Activated CD4-positive, alpha-beta memory T cell treated with anti-CD3 and anti-CD28 coated beads, Interleukin-2, amount 10 ng/mL, durations not matched to agents 7 days and 5 days (primary cell): ENCODE measurements at regions not wholly inside any gene's neighbourhood (a gene's known extent, or its start where the extent isn't known, plus 50 kb on each side); places are given as distances from the start of the nearest gene placed in this dataset.
"Not testable (repeated sequence)": the region's sequence is repeated elsewhere in the genome, so short reads cannot be mapped to it uniquely, and the experiment has no call there.

Source experiments
- CTCF ChIA-PET: fragments of 350-600 bp; sonication (Branson Sonifier 250); formaldehyde crosslinking; loops from one replicate; lab custom pipeline; 2021; ENCODE audit warnings: antibody characterized with exemption, inconsistent platforms; lab: Charles Lee
- POLR2A ChIA-PET: fragments of 350-600 bp; sonication (Branson Sonifier 250); formaldehyde crosslinking; loops from one replicate; lab custom pipeline; 2021; ENCODE audit warnings: antibody characterized with exemption; lab: Charles Lee
- DNase-seq: peaks from one replicate; pipeline ENCODE4 v3.0.0-alpha.2; 2020
- H3K27ac Mint-ChIP-seq: one replicate; pipeline ENCODE4 v1.8.0; 2021; ENCODE audit warnings: mild to moderate bottlenecking, mixed read lengths
- H3K27me3 Mint-ChIP-seq: one replicate; pipeline ENCODE4 v1.8.0; 2021; ENCODE audit warnings: mixed read lengths
- H3K36me3 Mint-ChIP-seq: one replicate; pipeline ENCODE4 v1.8.0; 2021; ENCODE audit warnings: low read depth, mixed read lengths
- H3K4me1 Mint-ChIP-seq: one replicate; pipeline ENCODE4 v1.8.0; 2021; ENCODE audit warnings: mixed read lengths
- H3K4me3 Mint-ChIP-seq: one replicate; pipeline ENCODE4 v1.8.0; 2021; ENCODE audit warnings: mild to moderate bottlenecking, mixed read lengths
- H3K9me3 Mint-ChIP-seq: one replicate; pipeline ENCODE4 v1.8.0; 2021; ENCODE audit warnings: mixed read lengths

GRCh38 chr6:147678253-147678652 is 169.8 kb downstream of the SAMD5 start:
- Mint-ChIP-seq H3K9me3 (no peaks in the 10 kb centered on the region), H3K27ac (no peak overlapping the region), H3K4me1 (no peaks in the 10 kb centered on the region), H3K27me3 (no peaks in the 10 kb centered on the region), H3K4me3 (no peak overlapping the region), H3K36me3 (no peaks in the 10 kb centered on the region)
- ChIA-PET CTCF (no interaction called here), POLR2A (no interaction called here)
- DNase-seq = no peak

GRCh38 chr6:147684906-147685305 is 176.4 kb downstream of the SAMD5 start:
- ChIA-PET POLR2A (no interaction called here), CTCF (no interaction called here)
- Mint-ChIP-seq H3K9me3 (no peaks in the 10 kb centered on the region), H3K4me1 (no peaks in the 10 kb centered on the region), H3K36me3 (no peaks in the 10 kb centered on the region), H3K4me3 (no peak overlapping the region), H3K27me3 (no peaks in the 10 kb centered on the region), H3K27ac (no peak overlapping the region)
- no peak for DNase-seq

- H3K9me3 Mint-ChIP-seq = no peaks in the 10 kb centered on the region
- ChIA-PET CTCF (no interaction called here), POLR2A (no interaction called here)
- no peak for DNase-seq
- H3K36me3 Mint-ChIP-seq = no peaks in the 10 kb centered on the region
- no peak overlapping the region for H3K27ac Mint-ChIP-seq
- no peaks in the 10 kb centered on the region for H3K27me3 Mint-ChIP-seq
- no peak overlapping the region for H3K4me3 Mint-ChIP-seq
- no peaks in the 10 kb centered on the region for H3K4me1 Mint-ChIP-seq
These were observed 180.9 kb downstream of the SAMD5 start for GRCh38 chr6:147689398-147689797.

DNA sequence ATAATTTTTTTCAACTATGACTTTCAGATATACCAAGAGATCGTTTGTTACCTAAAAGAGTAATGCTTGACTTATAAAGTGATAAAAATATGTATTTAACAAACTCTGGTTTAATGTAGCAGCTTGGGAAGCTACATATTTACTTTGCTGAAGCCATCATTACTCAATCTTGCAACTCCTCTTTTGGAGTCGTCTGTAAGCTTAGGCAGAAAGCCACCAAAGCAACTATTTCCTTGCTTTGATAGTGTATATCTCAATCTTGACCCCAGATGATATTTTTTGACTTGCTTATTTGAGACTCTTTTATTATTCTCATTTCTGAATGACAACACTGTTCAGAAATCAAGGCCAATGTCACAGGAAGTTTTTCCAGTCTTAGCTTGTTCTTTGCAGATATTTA is 183.0 kb downstream of the SAMD5 start:
- H3K9me3 Mint-ChIP-seq = no peaks in the 10 kb centered on the region
- H3K4me3 Mint-ChIP-seq = no peak overlapping the region
- ChIA-PET POLR2A (no interaction called here), CTCF (no interaction called here)
- no peaks in the 10 kb centered on the region for H3K36me3 Mint-ChIP-seq
- H3K27ac Mint-ChIP-seq = no peak overlapping the region
- no peaks in the 10 kb centered on the region for H3K4me1 Mint-ChIP-seq
- no peak for DNase-seq
- no peaks in the 10 kb centered on the region for H3K27me3 Mint-ChIP-seq

DNA sequence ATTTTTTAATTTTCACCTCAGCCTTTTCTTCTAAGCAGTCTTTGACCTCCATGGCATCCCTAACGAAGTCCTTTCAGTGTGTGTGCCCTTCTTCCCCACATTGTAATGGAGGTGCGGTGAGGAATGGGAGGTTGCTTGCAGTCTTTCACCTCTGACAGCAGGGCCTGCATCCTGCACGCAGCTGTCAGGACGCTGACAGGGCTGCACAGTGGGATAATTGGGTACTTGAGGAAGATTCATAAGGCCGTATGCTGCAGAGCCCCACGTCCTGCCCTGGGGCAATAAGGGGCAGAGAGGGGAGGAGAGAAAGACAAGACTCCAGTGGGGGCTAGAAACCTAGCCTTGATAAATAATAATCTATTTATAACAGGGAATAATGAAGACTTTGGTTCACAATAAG is 184.7 kb downstream of the SAMD5 start:
- Mint-ChIP-seq H3K4me3 (no peak overlapping the region), H3K36me3 (no peaks in the 10 kb centered on the region), H3K27ac (no peak overlapping the region), H3K27me3 (no peaks in the 10 kb centered on the region), H3K9me3 (no peaks in the 10 kb centered on the region), H3K4me1 (no peaks in the 10 kb centered on the region)
- DNase-seq = no peak
- POLR2A ChIA-PET = no interaction called here
- CTCF ChIA-PET = no interaction called here

GRCh38 chr6:147694556-147694955 is 186.1 kb downstream of the SAMD5 start:
- H3K9me3 Mint-ChIP-seq, DNase-seq, POLR2A ChIA-PET, H3K4me3 Mint-ChIP-seq, H3K4me1 Mint-ChIP-seq, H3K36me3 Mint-ChIP-seq, CTCF ChIA-PET, H3K27ac Mint-ChIP-seq, H3K27me3 Mint-ChIP-seq: not testable (repeated sequence)

GRCh38 chr6:147695819-147696218 is 187.3 kb downstream of the SAMD5 start:
- ChIA-PET CTCF (no interaction called here), POLR2A (no interaction called here)
- no peak for DNase-seq
- H3K9me3 Mint-ChIP-seq = no peaks in the 10 kb centered on the region
- H3K27ac Mint-ChIP-seq = no peak overlapping the region
- no peaks in the 10 kb centered on the region for H3K36me3 Mint-ChIP-seq
- no peaks in the 10 kb centered on the region for H3K27me3 Mint-ChIP-seq
- no peaks in the 10 kb centered on the region for H3K4me1 Mint-ChIP-seq
- no peak overlapping the region for H3K4me3 Mint-ChIP-seq

DNA sequence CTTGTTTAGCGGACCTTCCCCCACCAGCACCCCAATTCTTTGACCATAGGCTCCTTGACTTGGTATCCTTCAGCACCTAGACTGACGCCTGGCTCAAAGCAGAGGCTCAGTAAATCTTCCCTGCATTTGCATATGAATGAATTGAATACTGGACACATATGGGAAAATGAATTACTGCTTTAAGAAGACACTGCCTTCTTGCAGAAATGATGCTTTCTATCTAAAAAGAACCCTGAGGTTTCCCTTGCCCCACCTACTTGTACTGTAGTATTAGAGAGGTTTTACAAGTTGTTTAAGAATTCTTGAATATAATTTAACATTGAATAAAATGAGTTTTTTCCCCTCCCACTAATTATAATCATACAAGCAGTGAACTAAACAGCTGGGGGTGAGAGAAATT is 190.7 kb downstream of the SAMD5 start:
- ChIA-PET CTCF (no interaction called here), POLR2A (no interaction called here)
- Mint-ChIP-seq H3K4me3 (no peak overlapping the region), H3K27ac (no peak overlapping the region), H3K4me1 (no peaks in the 10 kb centered on the region), H3K36me3 (no peaks in the 10 kb centered on the region), H3K27me3 (no peaks in the 10 kb centered on the region), H3K9me3 (no peaks in the 10 kb centered on the region)
- no peak for DNase-seq

DNA sequence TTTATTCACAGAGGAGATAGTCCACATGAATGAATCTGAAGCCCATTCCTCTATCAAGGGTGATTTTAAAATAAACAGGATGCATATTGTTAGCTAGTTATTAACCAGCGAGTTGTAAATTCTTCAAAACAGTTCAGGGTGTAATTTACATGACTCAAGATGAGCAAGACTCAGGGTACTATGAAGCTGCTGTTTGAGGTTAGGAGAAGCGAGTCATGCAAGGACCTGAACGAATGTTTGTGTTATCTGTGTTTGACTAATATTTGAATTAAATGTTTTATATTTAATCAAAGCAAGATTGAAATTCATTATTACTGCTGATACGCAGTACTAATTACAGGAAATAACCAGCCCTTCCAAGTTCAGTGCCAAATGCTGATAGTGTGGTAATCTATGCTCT is 191.1 kb downstream of the SAMD5 start:
- Mint-ChIP-seq H3K27me3 (no peaks in the 10 kb centered on the region), H3K27ac (no peak overlapping the region), H3K36me3 (no peaks in the 10 kb centered on the region), H3K4me1 (no peaks in the 10 kb centered on the region), H3K4me3 (no peak overlapping the region), H3K9me3 (no peaks in the 10 kb centered on the region)
- POLR2A ChIA-PET = no interaction called here
- CTCF ChIA-PET = no interaction called here
- DNase-seq = no peak

GRCh38 chr6:147700436-147701209 is 192.1 kb downstream of the SAMD5 start:
- Mint-ChIP-seq H3K9me3 (no peaks in the 10 kb centered on the region), H3K4me3 (no peak overlapping the region), H3K36me3 (no peaks in the 10 kb centered on the region), H3K27ac (no peak overlapping the region), H3K27me3 (no peaks in the 10 kb centered on the region), H3K4me1 (no peaks in the 10 kb centered on the region)
- ChIA-PET CTCF (no interaction called here), POLR2A (no interaction called here)
- DNase-seq = no peak

- Mint-ChIP-seq H3K4me3 (no peak overlapping the region), H3K27ac (no peak overlapping the region), H3K4me1 (no peaks in the 10 kb centered on the region), H3K9me3 (no peaks in the 10 kb centered on the region), H3K27me3 (no peaks in the 10 kb centered on the region), H3K36me3 (no peaks in the 10 kb centered on the region)
- DNase-seq = no peak
- ChIA-PET POLR2A (no interaction called here), CTCF (no interaction called here)
These were observed 196.2 kb downstream of the SAMD5 start for GRCh38 chr6:147704691-147705090.

DNA sequence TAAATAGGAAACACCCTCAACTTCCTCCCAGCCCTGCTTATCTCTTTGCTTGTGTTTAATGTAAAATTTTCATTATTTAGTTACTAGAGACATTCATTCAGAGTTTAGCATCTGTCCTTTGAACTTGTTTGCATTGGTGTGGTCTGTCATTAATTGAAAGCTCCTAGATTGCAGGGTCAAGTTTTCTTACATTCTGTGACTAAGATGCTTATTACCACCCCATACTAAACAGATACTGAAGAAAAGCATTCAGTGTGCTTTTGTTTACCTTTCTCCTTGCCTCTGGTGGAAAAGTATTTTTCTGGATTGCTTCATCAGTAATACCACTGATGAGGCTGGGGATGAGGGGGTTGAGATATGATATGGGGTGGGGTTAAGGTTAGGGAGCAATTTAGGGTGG is 199.0 kb downstream of the SAMD5 start:
- Mint-ChIP-seq H3K4me3 (no peak overlapping the region), H3K9me3 (no peaks in the 10 kb centered on the region), H3K4me1 (no peaks in the 10 kb centered on the region), H3K27ac (no peak overlapping the region), H3K36me3 (no peaks in the 10 kb centered on the region), H3K27me3 (no peaks in the 10 kb centered on the region)
- ChIA-PET CTCF (no interaction called here), POLR2A (no interaction called here)
- DNase-seq = no peak

- DNase-seq = no peak
- Mint-ChIP-seq H3K36me3 (no peaks in the 10 kb centered on the region), H3K4me1 (no peaks in the 10 kb centered on the region), H3K4me3 (no peak overlapping the region), H3K27me3 (no peaks in the 10 kb centered on the region), H3K9me3 (no peaks in the 10 kb centered on the region), H3K27ac (no peak overlapping the region)
- CTCF ChIA-PET = no interaction called here
- POLR2A ChIA-PET = no interaction called here
These were observed 199.7 kb downstream of the SAMD5 start for GRCh38 chr6:147708170-147708569.

GRCh38 chr6:147709396-147710272 is 201.1 kb downstream of the SAMD5 start:
- Mint-ChIP-seq H3K36me3 (no peaks in the 10 kb centered on the region), H3K4me1 (no peaks in the 10 kb centered on the region), H3K27me3 (no peaks in the 10 kb centered on the region), H3K9me3 (no peaks in the 10 kb centered on the region), H3K4me3 (no peak overlapping the region), H3K27ac (no peak overlapping the region)
- no peak for DNase-seq
- ChIA-PET POLR2A (no interaction called here), CTCF (no interaction called here)
